HEK293 (cell line): ENCODE measurements at regions not wholly inside any gene's neighbourhood (a gene's known extent, or its start where the extent isn't known, plus 50 kb on each side); places are given as distances from the start of the nearest gene placed in this dataset.

Experiments used
- GLIS2 ChIP-seq: fragments of 450-650 bp; formaldehyde crosslinking; IDR thresholded peaks from 2 replicates; pipeline ENCODE4 v1.5.1; 2016; ENCODE audit warnings: missing biosample characterization, missing genetic modification characterization
- KLF7 ChIP-seq: fragments of 450-650 bp; formaldehyde crosslinking; IDR thresholded peaks from 2 replicates; pipeline ENCODE4 v1.5.1; 2016; ENCODE audit warnings: missing biosample characterization, missing genetic modification characterization, borderline replicate concordance
- REPIN1 ChIP-seq: fragments of 450-650 bp; formaldehyde crosslinking; IDR thresholded peaks from 2 replicates; pipeline ENCODE4 v1.5.1; 2017; ENCODE audit warnings: missing biosample characterization, missing genetic modification characterization, low read depth
- YY1 ChIP-seq: fragments of 450-650 bp; formaldehyde crosslinking; IDR thresholded peaks from 2 replicates; pipeline ENCODE4 v1.5.1; 2018; ENCODE audit warnings: missing biosample characterization, missing genetic modification characterization
- ZNF140 ChIP-seq: fragments of 450-650 bp; formaldehyde crosslinking; IDR thresholded peaks from 2 replicates; pipeline ENCODE4 v1.5.1; 2016; ENCODE audit warnings: missing biosample characterization, missing genetic modification characterization
- ZNF2 ChIP-seq: fragments of 450-650 bp; formaldehyde crosslinking; IDR thresholded peaks from 2 replicates; pipeline ENCODE4 v1.5.1; 2016; ENCODE audit warnings: missing biosample characterization, missing genetic modification characterization
- ZNF239 ChIP-seq: fragments of 450-650 bp; formaldehyde crosslinking; IDR thresholded peaks from 2 replicates; pipeline ENCODE4 v1.5.1; 2016; ENCODE audit warnings: missing biosample characterization, missing genetic modification characterization
- ZNF274 ChIP-seq, 2 experiments: fragments of 200-500 bp in 1 of 2; fragments of 450-650 bp in 1 of 2; sonication (Bioruptor generic) in 1 of 2; formaldehyde crosslinking in 1 of 2; IDR thresholded peaks; 2 replicates each; pipeline versions ENCODE4 v1.5.1 to v1.6.1; 2014 to 2016; ENCODE audit warnings: borderline replicate concordance in 1 of 2, inconsistent platforms in 1 of 2, low read length in 1 of 2, missing biosample characterization in 1 of 2, missing genetic modification characterization in 1 of 2
- ZNF391 ChIP-seq: fragments of 450-650 bp; formaldehyde crosslinking; IDR thresholded peaks from 2 replicates; pipeline ENCODE4 v1.5.1; 2016; ENCODE audit warnings: low read depth, missing biosample characterization, missing genetic modification characterization, borderline replicate concordance
- ZNF433 ChIP-seq: fragments of 450-650 bp; formaldehyde crosslinking; IDR thresholded peaks from 2 replicates; pipeline ENCODE4 v1.5.1; 2016; ENCODE audit warnings: missing biosample characterization, missing genetic modification characterization, low read depth
- ZNF768 ChIP-seq: fragments of 450-650 bp; formaldehyde crosslinking; IDR thresholded peaks from 2 replicates; pipeline ENCODE4 v1.5.1; 2018; ENCODE audit warnings: missing biosample characterization, mild to moderate bottlenecking, missing genetic modification characterization
- ZNF843 ChIP-seq: fragments of 450-650 bp; formaldehyde crosslinking; IDR thresholded peaks from 2 replicates; pipeline ENCODE4 v1.5.1; 2016; ENCODE audit warnings: missing biosample characterization, missing genetic modification characterization
- TF ChIP-seq, protein P1 (sequence below): fragments of 450-650 bp; formaldehyde crosslinking; IDR thresholded peaks from 2 replicates; pipeline ENCODE4 v1.5.1; 2016; ENCODE audit warnings: missing biosample characterization, missing genetic modification characterization
- TF ChIP-seq, protein P2 (sequence below): fragments of 450-650 bp; formaldehyde crosslinking; optimal IDR thresholded peaks from 2 replicates; pipeline ENCODE3; 2016; ENCODE audit warnings: missing biosample characterization, mild to moderate bottlenecking, missing genetic modification characterization

DNA sequence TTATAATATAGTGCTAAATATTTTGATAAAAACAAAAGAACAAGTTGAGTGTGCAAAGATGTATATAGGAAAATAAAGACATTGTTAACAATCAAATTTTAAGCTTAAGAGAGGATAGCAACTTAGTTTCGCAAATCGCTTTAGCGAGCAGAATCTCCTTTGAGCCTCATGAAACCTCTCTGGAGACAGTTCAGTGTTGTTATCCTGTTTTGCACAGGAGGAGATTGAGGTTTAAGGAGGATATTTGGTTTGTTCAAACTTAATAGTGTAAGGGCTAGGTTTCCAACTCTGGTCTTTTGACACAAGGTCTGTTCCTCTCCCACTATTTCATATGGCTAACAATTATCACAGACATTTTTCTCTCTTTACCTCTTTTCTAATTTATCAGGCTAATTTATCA lies 1848.5 kb upstream of the TENM3 start:
- no peak for TF ChIP-seq ZNF391 (tag by site-specific recombination)
- no peak for TF ChIP-seq ZNF239 (tag by site-specific recombination)
- no peak for TF ChIP-seq YY1
- no peak for TF ChIP-seq KLF7 (tag by site-specific recombination)
- no peak for TF ChIP-seq ZNF274 (IDR thresholded peaks at IDR 0.05; ENCODE audit: low read length)
- no peak for TF ChIP-seq ZNF274 (tag by site-specific recombination; IDR thresholded peaks at IDR 0.05; ENCODE audit: borderline replicate concordance)
- no peak for TF ChIP-seq GLIS2
- TF ChIP-seq, protein P1, sequence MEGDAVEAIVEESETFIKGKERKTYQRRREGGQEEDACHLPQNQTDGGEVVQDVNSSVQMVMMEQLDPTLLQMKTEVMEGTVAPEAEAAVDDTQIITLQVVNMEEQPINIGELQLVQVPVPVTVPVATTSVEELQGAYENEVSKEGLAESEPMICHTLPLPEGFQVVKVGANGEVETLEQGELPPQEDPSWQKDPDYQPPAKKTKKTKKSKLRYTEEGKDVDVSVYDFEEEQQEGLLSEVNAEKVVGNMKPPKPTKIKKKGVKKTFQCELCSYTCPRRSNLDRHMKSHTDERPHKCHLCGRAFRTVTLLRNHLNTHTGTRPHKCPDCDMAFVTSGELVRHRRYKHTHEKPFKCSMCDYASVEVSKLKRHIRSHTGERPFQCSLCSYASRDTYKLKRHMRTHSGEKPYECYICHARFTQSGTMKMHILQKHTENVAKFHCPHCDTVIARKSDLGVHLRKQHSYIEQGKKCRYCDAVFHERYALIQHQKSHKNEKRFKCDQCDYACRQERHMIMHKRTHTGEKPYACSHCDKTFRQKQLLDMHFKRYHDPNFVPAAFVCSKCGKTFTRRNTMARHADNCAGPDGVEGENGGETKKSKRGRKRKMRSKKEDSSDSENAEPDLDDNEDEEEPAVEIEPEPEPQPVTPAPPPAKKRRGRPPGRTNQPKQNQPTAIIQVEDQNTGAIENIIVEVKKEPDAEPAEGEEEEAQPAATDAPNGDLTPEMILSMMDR (tag by site-specific recombination) = no peak
- TF ChIP-seq ZNF433 (tag by site-specific recombination) = no peak
- TF ChIP-seq, protein P2, sequence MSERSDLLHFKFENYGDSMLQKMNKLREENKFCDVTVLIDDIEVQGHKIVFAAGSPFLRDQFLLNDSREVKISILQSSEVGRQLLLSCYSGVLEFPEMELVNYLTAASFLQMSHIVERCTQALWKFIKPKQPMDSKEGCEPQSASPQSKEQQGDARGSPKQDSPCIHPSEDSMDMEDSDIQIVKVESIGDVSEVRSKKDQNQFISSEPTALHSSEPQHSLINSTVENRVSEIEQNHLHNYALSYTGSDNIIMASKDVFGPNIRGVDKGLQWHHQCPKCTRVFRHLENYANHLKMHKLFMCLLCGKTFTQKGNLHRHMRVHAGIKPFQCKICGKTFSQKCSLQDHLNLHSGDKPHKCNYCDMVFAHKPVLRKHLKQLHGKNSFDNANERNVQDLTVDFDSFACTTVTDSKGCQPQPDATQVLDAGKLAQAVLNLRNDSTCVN (tag by site-specific recombination) = no peak
- no peak for TF ChIP-seq ZNF843 (tag by site-specific recombination)
- TF ChIP-seq ZNF2 (tag by site-specific recombination) = no peak
- TF ChIP-seq REPIN1 (tag by site-specific recombination) = no peak
- TF ChIP-seq ZNF140 = no peak
- no peak for TF ChIP-seq ZNF768 (tag by site-specific recombination)
